ENCODE measurements at regions not wholly inside any gene's neighbourhood (a gene's known extent, or its start where the extent isn't known, plus 50 kb on each side); places are given as distances from the start of the nearest gene placed in this dataset.

GRCh38 chr12:89162589-89163261 lies 189.6 kb downstream of the DUSP6 start:
- H3K27me3 ChIP-seq (ENCODE audit: control insufficient read depth, insufficient read depth, low read length): no peaks in the 10 kb centered on the region
- H3K4me2 ChIP-seq (ENCODE audit: low read length): peak overlapping the region; percentile 54
- no peaks in the 10 kb centered on the region for H3K36me3 ChIP-seq (ENCODE audit: control insufficient read depth, insufficient read depth, low read length)
- peaks cover 55% of the 10 kb centered on the region for H3K4me1 ChIP-seq
- no peaks in the 10 kb centered on the region for H3K79me2 ChIP-seq
- no peaks in the 10 kb centered on the region for H3K9me3 ChIP-seq (ENCODE audit: control insufficient read depth, low read length)
- peak overlapping the region; percentile 29 for H3K4me3 ChIP-seq (ENCODE audit: low read depth, low read length)
- H3K9ac ChIP-seq: no peak overlapping the region
- peak; percentile 17 for TF ChIP-seq CTCF (IDR thresholded peaks at IDR 0.05)
- peak overlapping the region; percentile 93 for H3K27ac ChIP-seq
- peak overlapping the region; percentile 34 for H2AFZ ChIP-seq

GRCh38 chr12:89161557-89161956 lies 190.7 kb downstream of the DUSP6 start:
- Histone ChIP-seq H3K27ac (peak overlapping the region; percentile 93), H3K9me3 (ENCODE audit: control insufficient read depth, low read length) (no peaks in the 10 kb centered on the region), H3K4me1 (peaks cover 57% of the 10 kb centered on the region), H2AFZ (no peak overlapping the region), H3K27me3 (ENCODE audit: control insufficient read depth, insufficient read depth, low read length) (no peaks in the 10 kb centered on the region), H3K36me3 (ENCODE audit: control insufficient read depth, insufficient read depth, low read length) (no peaks in the 10 kb centered on the region), H3K9ac (no peak overlapping the region), H3K4me2 (ENCODE audit: low read length) (no peak overlapping the region), H3K4me3 (ENCODE audit: low read depth, low read length) (no peak overlapping the region), H3K79me2 (no peaks in the 10 kb centered on the region)
- TF ChIP-seq CTCF (IDR thresholded peaks at IDR 0.05): no peak

DNA sequence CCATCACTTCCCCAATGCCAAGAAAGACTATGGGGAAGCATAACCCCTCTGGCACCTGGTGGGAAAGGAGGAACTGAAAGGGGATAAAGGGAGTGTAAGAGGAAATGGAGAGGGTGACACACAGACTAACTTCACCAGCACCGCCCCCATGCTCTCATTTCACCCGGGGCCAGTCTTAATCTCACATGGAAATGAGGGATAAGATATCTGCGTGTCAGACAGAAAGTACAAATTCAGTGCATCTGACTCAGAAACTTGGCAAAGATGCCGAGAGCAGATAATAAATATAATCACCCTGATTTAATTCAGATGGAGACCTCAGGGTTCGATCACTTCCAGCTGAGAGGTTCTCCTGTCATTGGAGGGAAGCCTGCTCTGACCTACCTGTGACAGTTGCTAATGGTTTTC lies 191.6 kb downstream of the DUSP6 start:
- H3K4me1 ChIP-seq: peaks cover 50% of the 10 kb centered on the region
- no peaks in the 10 kb centered on the region for H3K27me3 ChIP-seq (ENCODE audit: control insufficient read depth, insufficient read depth, low read length)
- no peaks in the 10 kb centered on the region for H3K79me2 ChIP-seq
- TF ChIP-seq CTCF (IDR thresholded peaks at IDR 0.05): no peak
- no peaks in the 10 kb centered on the region for H3K9me3 ChIP-seq (ENCODE audit: control insufficient read depth, low read length)
- H3K9ac ChIP-seq: no peak overlapping the region
- H3K36me3 ChIP-seq (ENCODE audit: control insufficient read depth, insufficient read depth, low read length): no peaks in the 10 kb centered on the region
- no peak overlapping the region for H3K4me3 ChIP-seq (ENCODE audit: low read depth, low read length)
- H3K27ac ChIP-seq: peak overlapping the region; percentile 93
- peak overlapping the region; percentile 23 for H3K4me2 ChIP-seq (ENCODE audit: low read length)
- H2AFZ ChIP-seq: peak overlapping the region; percentile 44

- Histone ChIP-seq H3K9me3 (ENCODE audit: control insufficient read depth, low read length) (no peaks in the 10 kb centered on the region), H3K27me3 (ENCODE audit: control insufficient read depth, insufficient read depth, low read length) (no peaks in the 10 kb centered on the region), H3K27ac (peak overlapping the region; percentile 34), H3K36me3 (ENCODE audit: control insufficient read depth, insufficient read depth, low read length) (no peaks in the 10 kb centered on the region), H3K4me2 (ENCODE audit: low read length) (no peak overlapping the region), H3K79me2 (no peaks in the 10 kb centered on the region), H2AFZ (peak overlapping the region; percentile 29), H3K4me1 (peaks cover 33% of the 10 kb centered on the region), H3K4me3 (ENCODE audit: low read depth, low read length) (no peak overlapping the region), H3K9ac (no peak overlapping the region)
- no peak for TF ChIP-seq CTCF (IDR thresholded peaks at IDR 0.05)
Observed at GRCh38 chr12:89157413-89157812, 194.9 kb downstream of the DUSP6 start.

DNA sequence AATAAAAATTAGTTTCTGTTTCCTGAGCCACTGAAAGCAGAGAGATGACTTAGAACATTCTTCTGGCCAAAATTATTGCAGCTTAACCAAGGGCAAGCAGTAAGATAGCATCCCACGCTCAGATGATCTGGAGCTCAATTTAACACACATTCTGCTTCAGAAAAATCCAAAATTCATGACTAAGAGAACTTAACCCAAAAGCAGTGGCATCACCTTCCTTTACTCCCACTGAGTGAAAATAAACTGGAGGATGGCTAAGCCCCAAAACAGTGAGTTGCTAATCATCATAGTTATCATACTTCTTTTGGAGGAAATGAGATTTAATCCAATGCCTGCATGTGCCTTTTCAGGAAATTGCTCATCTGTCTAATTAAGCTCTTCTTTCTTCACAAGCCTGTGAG lies 195.4 kb downstream of the DUSP6 start:
- H3K27me3 ChIP-seq (ENCODE audit: control insufficient read depth, insufficient read depth, low read length): no peaks in the 10 kb centered on the region
- no peak overlapping the region for H3K4me2 ChIP-seq (ENCODE audit: low read length)
- no peak overlapping the region for H3K4me3 ChIP-seq (ENCODE audit: low read depth, low read length)
- peak overlapping the region; percentile 29 for H2AFZ ChIP-seq
- no peaks in the 10 kb centered on the region for H3K79me2 ChIP-seq
- TF ChIP-seq CTCF (IDR thresholded peaks at IDR 0.05): no peak
- no peak overlapping the region for H3K9ac ChIP-seq
- H3K4me1 ChIP-seq: peaks cover 29% of the 10 kb centered on the region
- no peaks in the 10 kb centered on the region for H3K9me3 ChIP-seq (ENCODE audit: control insufficient read depth, low read length)
- H3K36me3 ChIP-seq (ENCODE audit: control insufficient read depth, insufficient read depth, low read length): no peaks in the 10 kb centered on the region
- H3K27ac ChIP-seq: peak overlapping the region; percentile 34
